GM21423 (cell line): ENCODE measurements at regions not wholly inside any gene's neighbourhood (a gene's known extent, or its start where the extent isn't known, plus 50 kb on each side); places are given as distances from the start of the nearest gene placed in this dataset.

ENCODE experiments used
- ATAC-seq: cut with Tn5 transposase; IDR thresholded peaks from one replicate; pipeline ENCODE4 v1.9.1; 2021; ENCODE audit warnings: mild to moderate bottlenecking, moderate library complexity; ENCODE audit not compliant: unreplicated experiment

GRCh38 chr13:58963321-58963720 is 1200.4 kb downstream of the DIAPH3 start:
- no peak for ATAC-seq

- no peak for ATAC-seq
Measured at GRCh38 chr13:58964048-58964447, 1199.7 kb downstream of the DIAPH3 start.

- no peak for ATAC-seq
Measured at GRCh38 chr13:58977085-58977484, 1186.6 kb downstream of the DIAPH3 start.

- ATAC-seq: no peak
Measured at GRCh38 chr13:58978331-58978730, 1185.4 kb downstream of the DIAPH3 start.

GRCh38 chr13:58979851-58980250 is 1183.9 kb downstream of the DIAPH3 start:
- ATAC-seq: no peak

- no peak for ATAC-seq
Measured at GRCh38 chr13:58985845-58986244, 1177.9 kb downstream of the DIAPH3 start.

GRCh38 chr13:58989556-58989955 is 1174.2 kb downstream of the DIAPH3 start:
- ATAC-seq: no peak

- no peak for ATAC-seq
Measured at GRCh38 chr13:58991826-58992477, 1171.8 kb downstream of the DIAPH3 start.

- ATAC-seq: no peak
Measured at GRCh38 chr13:58992478-58993042, 1171.2 kb downstream of the DIAPH3 start.

GRCh38 chr13:58994077-58994476 is 1169.7 kb downstream of the DIAPH3 start:
- no peak for ATAC-seq

GRCh38 chr13:58994777-58995176 is 1169.0 kb downstream of the DIAPH3 start:
- no peak for ATAC-seq

- no peak for ATAC-seq
Measured at GRCh38 chr13:58998716-58999115, 1165.0 kb downstream of the DIAPH3 start.

GRCh38 chr13:58999851-59000250 is 1163.9 kb downstream of the DIAPH3 start:
- ATAC-seq: no peak

GRCh38 chr13:59000770-59001169 is 1163.0 kb downstream of the DIAPH3 start:
- no peak for ATAC-seq

- ATAC-seq: no peak
Measured at GRCh38 chr13:59012731-59013130, 1151.0 kb downstream of the DIAPH3 start.

GRCh38 chr13:59016250-59016649 is 1147.5 kb downstream of the DIAPH3 start:
- ATAC-seq: no peak

GRCh38 chr13:59024434-59024833 is 1139.3 kb downstream of the DIAPH3 start:
- ATAC-seq: no peak

GRCh38 chr13:59034198-59034597 is 1129.5 kb downstream of the DIAPH3 start:
- no peak for ATAC-seq

- ATAC-seq: no peak
Measured at GRCh38 chr13:59038824-59039223, 1124.9 kb downstream of the DIAPH3 start.

GRCh38 chr13:59043016-59043415 is 1120.7 kb downstream of the DIAPH3 start:
- ATAC-seq: no peak

- ATAC-seq: no peak
Measured at GRCh38 chr13:59047546-59047945, 1116.2 kb downstream of the DIAPH3 start.

GRCh38 chr13:59061621-59062020 is 1102.1 kb downstream of the DIAPH3 start:
- no peak for ATAC-seq

GRCh38 chr13:59064042-59064441 is 1099.7 kb downstream of the DIAPH3 start:
- ATAC-seq: no peak
